Mesendoderm (in vitro differentiated cells): ENCODE measurements at regions not wholly inside any gene's neighbourhood (a gene's known extent, or its start where the extent isn't known, plus 50 kb on each side); places are given as distances from the start of the nearest gene placed in this dataset.
"Not testable (repeated sequence)": the region's sequence is repeated elsewhere in the genome, so short reads cannot be mapped to it uniquely, and the experiment has no call there.

ENCODE experiments used
- DNase-seq: peaks from one replicate; pipeline ENCODE4 v3.0.0; 2013
- H2AK5ac ChIP-seq: 2 replicates; pipeline ENCODE4 v1.6.1; 2013; ENCODE audit warnings: low read length, inconsistent platforms
- H2BK120ac ChIP-seq: 2 replicates; pipeline ENCODE4 v1.6.1; 2013; ENCODE audit warnings: low read depth, mild to moderate bottlenecking, low read length, moderate library complexity, mixed read lengths
- H2BK15ac ChIP-seq: replicated peaks from 2 replicates; pipeline ENCODE4 v1.6.1; 2013; ENCODE audit warnings: low read depth, mild to moderate bottlenecking, moderate library complexity
- H2BK5ac ChIP-seq: 2 replicates; pipeline ENCODE4 v1.6.1; 2013; ENCODE audit warnings: low read length, inconsistent platforms
- H3K18ac ChIP-seq: 2 replicates; pipeline ENCODE4 v1.6.1; 2013; ENCODE audit warnings: mild to moderate bottlenecking, low read length, mixed read lengths
- H3K23ac ChIP-seq: one replicate; pipeline ENCODE4 v1.6.1; 2013; ENCODE audit warnings: low read length
- H3K27ac ChIP-seq: 2 replicates; pipeline ENCODE4 v1.5.1; 2013; ENCODE audit warnings: low read depth, mild to moderate bottlenecking, inconsistent platforms, low read length, moderate library complexity
- H3K27me3 ChIP-seq: 2 replicates; pipeline ENCODE4 v1.6.1; 2013; ENCODE audit warnings: low read length, control low read depth, mild to moderate bottlenecking, inconsistent platforms; ENCODE audit not compliant: insufficient read depth, poor library complexity
- H3K36me3 ChIP-seq: 2 replicates; pipeline ENCODE4 v1.6.1; 2013; ENCODE audit warnings: low read length, inconsistent platforms; ENCODE audit not compliant: control insufficient read depth, insufficient read depth
- H3K4ac ChIP-seq: one replicate; pipeline ENCODE4 v1.6.1; 2013; ENCODE audit warnings: low read depth, mild to moderate bottlenecking, low read length, moderate library complexity
- H3K4me1 ChIP-seq: 2 replicates; pipeline ENCODE4 v1.6.1; 2013; ENCODE audit warnings: low read depth, low read length, inconsistent platforms; ENCODE audit not compliant: control insufficient read depth
- H3K4me2 ChIP-seq: 2 replicates; pipeline ENCODE4 v1.6.1; 2013; ENCODE audit warnings: low read length
- H3K4me3 ChIP-seq: 2 replicates; pipeline ENCODE4 v1.5.1; 2013; ENCODE audit warnings: mild to moderate bottlenecking, low read length
- H3K56ac ChIP-seq: one replicate; pipeline ENCODE4 v1.6.1; 2013; ENCODE audit warnings: low read length
- H3K79me1 ChIP-seq: 2 replicates; pipeline ENCODE4 v1.6.1; 2013; ENCODE audit warnings: low read length, inconsistent platforms
- H3K79me2 ChIP-seq: 2 replicates; pipeline ENCODE4 v1.6.1; 2013; ENCODE audit warnings: mild to moderate bottlenecking, low read length; ENCODE audit not compliant: control insufficient read depth, insufficient read depth
- H3K9ac ChIP-seq: 2 replicates; pipeline ENCODE4 v1.6.1; 2013; ENCODE audit warnings: low read length, inconsistent platforms
- H4K5ac ChIP-seq: one replicate; pipeline ENCODE4 v1.6.1; 2013; ENCODE audit warnings: low read length
- H4K8ac ChIP-seq: one replicate; pipeline ENCODE4 v1.6.1; 2013; ENCODE audit warnings: low read depth, mild to moderate bottlenecking, control low read depth, low read length, moderate library complexity
- WGBS: extraction: QIAGEN DNeasy Blood & Tissue Kit; methylation state at CpG from one replicate; pipeline ENCODE4 v1.1.7; 2013; ENCODE audit warnings: low lambda C conversion rate, missing lambda C conversion rate; ENCODE audit not compliant: insufficient coverage; ENCODE audit errors: extremely low coverage; 5-methylcytosine and 5-hydroxymethylcytosine counted together

- Histone ChIP-seq H3K27ac (no peak overlapping the region), H3K79me2 (no peaks in the 10 kb centered on the region), H3K4me1 (no peaks in the 10 kb centered on the region), H3K4ac (no peak overlapping the region), H3K56ac (no peak overlapping the region), H3K4me2 (no peak overlapping the region), H3K23ac (no peak overlapping the region), H2BK5ac (no peak overlapping the region), H3K9ac (no peak overlapping the region), H3K79me1 (no peaks in the 10 kb centered on the region), H3K4me3 (no peak overlapping the region), H2AK5ac (no peak overlapping the region), H2BK120ac (no peak overlapping the region), H4K5ac (no peak overlapping the region), H4K8ac (no peak overlapping the region), H3K27me3 (no peaks in the 10 kb centered on the region), H3K36me3 (no peaks in the 10 kb centered on the region), H2BK15ac (no peak overlapping the region), H3K18ac (no peak overlapping the region)
- DNase-seq = no peak
- no CpG with 5 or more reads among the region's 3 CpGs for WGBS
Measured at GRCh38 chr18:11488175-11488574, 121.2 kb upstream of the SLC35G4 start.

- H3K4me3 ChIP-seq = no peak overlapping the region
- no peak overlapping the region for H3K27ac ChIP-seq
- WGBS = no CpG with 5 or more reads among the region's 1 CpG
Measured at GRCh38 chr18:11487390-11487789, 122.0 kb upstream of the SLC35G4 start.

GRCh38 chr18:11482271-11482670 is 127.1 kb upstream of the SLC35G4 start:
- DNase-seq = no peak
- Histone ChIP-seq H3K9ac (no peak overlapping the region), H3K18ac (no peak overlapping the region), H3K4ac (no peak overlapping the region), H3K56ac (no peak overlapping the region), H3K79me1 (no peaks in the 10 kb centered on the region), H2BK15ac (no peak overlapping the region), H3K4me3 (no peak overlapping the region), H3K23ac (no peak overlapping the region), H4K5ac (no peak overlapping the region), H2BK120ac (no peak overlapping the region), H3K36me3 (no peaks in the 10 kb centered on the region), H3K4me2 (no peak overlapping the region), H3K4me1 (no peaks in the 10 kb centered on the region), H4K8ac (no peak overlapping the region), H2BK5ac (no peak overlapping the region), H3K79me2 (no peaks in the 10 kb centered on the region), H3K27ac (no peak overlapping the region), H3K27me3 (no peaks in the 10 kb centered on the region), H2AK5ac (no peak overlapping the region)

More at GRCh38 chr18:11487390-11487789, 122.0 kb upstream of the SLC35G4 start:
- Histone ChIP-seq H3K4ac (no peak overlapping the region), H3K23ac (no peak overlapping the region), H3K18ac (no peak overlapping the region), H3K79me2 (no peaks in the 10 kb centered on the region), H3K4me1 (no peaks in the 10 kb centered on the region), H2BK120ac (no peak overlapping the region), H4K5ac (no peak overlapping the region), H3K36me3 (no peaks in the 10 kb centered on the region), H2AK5ac (no peak overlapping the region), H4K8ac (no peak overlapping the region), H3K4me2 (no peak overlapping the region), H3K79me1 (no peaks in the 10 kb centered on the region), H3K9ac (no peak overlapping the region), H2BK5ac (no peak overlapping the region), H3K56ac (no peak overlapping the region), H3K27me3 (no peaks in the 10 kb centered on the region), H2BK15ac (no peak overlapping the region)
- DNase-seq = peak; percentile 10

- Histone ChIP-seq H3K27ac (no peak overlapping the region), H3K9ac (no peak overlapping the region), H3K79me2 (no peaks in the 10 kb centered on the region), H2AK5ac (no peak overlapping the region), H2BK120ac (no peak overlapping the region), H2BK15ac (no peak overlapping the region), H3K27me3 (no peaks in the 10 kb centered on the region), H2BK5ac (no peak overlapping the region), H3K56ac (no peak overlapping the region), H3K4me2 (no peak overlapping the region), H3K18ac (no peak overlapping the region), H4K8ac (no peak overlapping the region), H3K4me1 (no peaks in the 10 kb centered on the region), H3K36me3 (no peaks in the 10 kb centered on the region), H4K5ac (no peak overlapping the region), H3K79me1 (no peaks in the 10 kb centered on the region), H3K4me3 (no peak overlapping the region), H3K4ac (no peak overlapping the region), H3K23ac (no peak overlapping the region)
- DNase-seq = no peak
- whole genome bisulfite sequencing = no CpG with 5 or more reads among the region's 1 CpG
Measured at GRCh38 chr18:11480692-11481091, 128.7 kb upstream of the SLC35G4 start.

GRCh38 chr18:11479031-11479430 is 130.4 kb upstream of the SLC35G4 start:
- H3K4me3 ChIP-seq, H2BK120ac ChIP-seq, H3K27ac ChIP-seq, H4K5ac ChIP-seq, H3K23ac ChIP-seq, H2BK5ac ChIP-seq, H4K8ac ChIP-seq, H3K18ac ChIP-seq, H3K79me1 ChIP-seq, H3K36me3 ChIP-seq, H3K4me1 ChIP-seq, H2BK15ac ChIP-seq, H3K56ac ChIP-seq, H3K4ac ChIP-seq, H3K9ac ChIP-seq, H2AK5ac ChIP-seq, H3K79me2 ChIP-seq, DNase-seq, H3K27me3 ChIP-seq, H3K4me2 ChIP-seq: not testable (repeated sequence)
- no CpG with 5 or more reads among the region's 7 CpGs for WGBS

GRCh38 chr18:11470941-11471340 is 138.5 kb upstream of the SLC35G4 start:
- Histone ChIP-seq H3K4me1 (no peaks in the 10 kb centered on the region), H3K56ac (no peak overlapping the region), H2BK5ac (no peak overlapping the region), H3K27ac (no peak overlapping the region), H3K79me1 (no peaks in the 10 kb centered on the region), H3K9ac (no peak overlapping the region), H3K23ac (no peak overlapping the region), H2AK5ac (no peak overlapping the region), H3K18ac (no peak overlapping the region), H4K5ac (no peak overlapping the region), H3K4ac (no peak overlapping the region), H2BK15ac (no peak overlapping the region), H3K4me3 (no peak overlapping the region), H3K36me3 (no peaks in the 10 kb centered on the region), H2BK120ac (no peak overlapping the region), H3K27me3 (no peaks in the 10 kb centered on the region), H4K8ac (no peak overlapping the region), H3K4me2 (no peak overlapping the region), H3K79me2 (no peaks in the 10 kb centered on the region)
- no CpG with 5 or more reads among the region's 7 CpGs for WGBS
- no peak for DNase-seq
